ENCODE measurements at regions not wholly inside any gene's neighbourhood (a gene's known extent, or its start where the extent isn't known, plus 50 kb on each side); places are given as distances from the start of the nearest gene placed in this dataset.

GRCh38 chr2:64867253-64867996 is 121.8 kb upstream of the SLC1A4 start:
- no peak for ATAC-seq
- TF ChIP-seq GABPB1 (CRISPR knock-in tag; IDR thresholded peaks at IDR 0.05) (no peak), NFATC4 (CRISPR knock-in tag; IDR thresholded peaks at IDR 0.05) (no peak), HMGXB4 (CRISPR knock-in tag; IDR thresholded peaks at IDR 0.05) (no peak), IRF1 (CRISPR knock-in tag; IDR thresholded peaks at IDR 0.05) (no peak), ZNF671 (CRISPR knock-in tag; IDR thresholded peaks at IDR 0.05) (no peak), SMAD4 (CRISPR knock-in tag; IDR thresholded peaks at IDR 0.05) (no peak), OVOL2 (CRISPR knock-in tag; IDR thresholded peaks at IDR 0.05; ENCODE audit: borderline replicate concordance) (no peak), ATF3 (CRISPR knock-in tag; conservative IDR thresholded peaks at IDR 0.05) (no peak), FOXP1 (CRISPR knock-in tag; IDR thresholded peaks at IDR 0.05; ENCODE audit: borderline replicate concordance) (no peak), FOXK1 (CRISPR knock-in tag; IDR thresholded peaks at IDR 0.05) (no peak), EMX1 (CRISPR knock-in tag; IDR thresholded peaks at IDR 0.05) (no peak), PRRX2 (CRISPR knock-in tag; IDR thresholded peaks at IDR 0.05) (no peak), E2F1 (CRISPR knock-in tag; IDR thresholded peaks at IDR 0.05) (no peak), RELA (CRISPR knock-in tag; IDR thresholded peaks at IDR 0.05; ENCODE audit: borderline replicate concordance) (no peak), ERG (CRISPR knock-in tag; IDR thresholded peaks at IDR 0.05) (no peak), MAX (CRISPR knock-in tag; IDR thresholded peaks at IDR 0.05) (no peak)
- Mint-ChIP-seq H3K4me1 (no peaks in the 10 kb centered on the region), H3K27me3 (ENCODE audit: low read depth) (peaks cover 21% of the 10 kb centered on the region), H3K4me3 (no peak overlapping the region), H3K36me3 (no peaks in the 10 kb centered on the region), H3K27ac (no peak overlapping the region), H3K9me3 (no peaks in the 10 kb centered on the region)
- DNase-seq (ENCODE audit: low spot score), result no peak
- ChIA-PET CTCF (interaction anchor here (0.8 to 3.1 kb wide), 7 partner anchors 35 to 536 kb away, joined by 3 to 15 read pairs (median 3); no protein-coding TSS in a partner anchor), POLR2A (no interaction called here)

GRCh38 chr2:64869126-64869525 is 120.1 kb upstream of the SLC1A4 start:
- Mint-ChIP-seq H3K27ac (no peak overlapping the region), H3K4me3 (no peak overlapping the region), H3K27me3 (ENCODE audit: low read depth) (peaks cover 21% of the 10 kb centered on the region), H3K4me1 (peaks cover 2% of the 10 kb centered on the region), H3K9me3 (no peaks in the 10 kb centered on the region), H3K36me3 (no peaks in the 10 kb centered on the region)
- peak; percentile 16 for DNase-seq (ENCODE audit: low spot score)
- ChIA-PET CTCF (interaction anchor here (1.0 to 3.1 kb wide), 2 partner anchors 223 to 273 kb away, joined by 3 to 15 read pairs; no protein-coding TSS in a partner anchor), POLR2A (no interaction called here)
- no peak for ATAC-seq
- TF ChIP-seq ATF3 (CRISPR knock-in tag; conservative IDR thresholded peaks at IDR 0.05) (no peak), SMAD4 (CRISPR knock-in tag; IDR thresholded peaks at IDR 0.05) (no peak), FOXP4 (CRISPR knock-in tag; IDR thresholded peaks at IDR 0.05) (no peak), USF2 (CRISPR knock-in tag; IDR thresholded peaks at IDR 0.05) (no peak), EMX1 (CRISPR knock-in tag; IDR thresholded peaks at IDR 0.05) (no peak), CREB1 (CRISPR knock-in tag; IDR thresholded peaks at IDR 0.05) (no peak), MXD4 (CRISPR knock-in tag; IDR thresholded peaks at IDR 0.05; ENCODE audit: borderline replicate concordance) (no peak), MAX (CRISPR knock-in tag; IDR thresholded peaks at IDR 0.05) (no peak)

Measured in WTC11 (cell line).